HG03108 (cell line): ENCODE measurements at regions not wholly inside any gene's neighbourhood (a gene's known extent, or its start where the extent isn't known, plus 50 kb on each side); places are given as distances from the start of the nearest gene placed in this dataset.

ENCODE experiments used
- ATAC-seq: cut with Tn5 transposase; IDR thresholded peaks from one replicate; pipeline ENCODE4 v1.9.1; 2021; ENCODE audit warnings: moderate library complexity; ENCODE audit not compliant: unreplicated experiment

- ATAC-seq, result no peak
Observed at GRCh38 chr15:94100863-94101262, 130.5 kb upstream of the MCTP2 start.

GRCh38 chr15:94099574-94099960 is 131.8 kb upstream of the MCTP2 start:
- no peak for ATAC-seq

GRCh38 chr15:94098921-94099573 is 132.3 kb upstream of the MCTP2 start:
- ATAC-seq, result no peak

- no peak for ATAC-seq
Observed at GRCh38 chr15:94097552-94097951, 133.8 kb upstream of the MCTP2 start.

GRCh38 chr15:94094310-94094709 is 137.1 kb upstream of the MCTP2 start:
- no peak for ATAC-seq

- no peak for ATAC-seq
Observed at GRCh38 chr15:94086341-94086740, 145.0 kb upstream of the MCTP2 start.

GRCh38 chr15:94083467-94084052 is 147.8 kb upstream of the MCTP2 start:
- no peak for ATAC-seq

- no peak for ATAC-seq
Observed at GRCh38 chr15:94081829-94082228, 149.5 kb upstream of the MCTP2 start.

- ATAC-seq, result no peak
Observed at GRCh38 chr15:94080989-94081605, 150.3 kb upstream of the MCTP2 start.

- no peak for ATAC-seq
Observed at GRCh38 chr15:94080416-94080815, 150.9 kb upstream of the MCTP2 start.

- no peak for ATAC-seq
Observed at GRCh38 chr15:94079968-94080367, 151.4 kb upstream of the MCTP2 start.

- ATAC-seq, result no peak
Observed at GRCh38 chr15:94079459-94079858, 151.9 kb upstream of the MCTP2 start.

GRCh38 chr15:94077938-94078337 is 153.4 kb upstream of the MCTP2 start:
- ATAC-seq, result no peak

GRCh38 chr15:94075349-94075748 is 156.0 kb upstream of the MCTP2 start:
- no peak for ATAC-seq

- no peak for ATAC-seq
Observed at GRCh38 chr15:94070356-94071295, 160.7 kb upstream of the MCTP2 start.

- no peak for ATAC-seq
Observed at GRCh38 chr15:94069844-94070243, 161.5 kb upstream of the MCTP2 start.

GRCh38 chr15:94066811-94067210 is 164.6 kb upstream of the MCTP2 start:
- ATAC-seq, result no peak

- ATAC-seq, result no peak
Observed at GRCh38 chr15:94066046-94066445, 165.3 kb upstream of the MCTP2 start.

GRCh38 chr15:94064676-94065313 is 166.6 kb upstream of the MCTP2 start:
- ATAC-seq, result no peak

GRCh38 chr15:94061041-94061440 is 170.3 kb upstream of the MCTP2 start:
- ATAC-seq, result no peak

GRCh38 chr15:94059013-94059587 is 172.3 kb upstream of the MCTP2 start:
- ATAC-seq, result no peak
